ENCODE measurements at regions not wholly inside any gene's neighbourhood (a gene's known extent, or its start where the extent isn't known, plus 50 kb on each side); places are given as distances from the start of the nearest gene placed in this dataset.

DNA sequence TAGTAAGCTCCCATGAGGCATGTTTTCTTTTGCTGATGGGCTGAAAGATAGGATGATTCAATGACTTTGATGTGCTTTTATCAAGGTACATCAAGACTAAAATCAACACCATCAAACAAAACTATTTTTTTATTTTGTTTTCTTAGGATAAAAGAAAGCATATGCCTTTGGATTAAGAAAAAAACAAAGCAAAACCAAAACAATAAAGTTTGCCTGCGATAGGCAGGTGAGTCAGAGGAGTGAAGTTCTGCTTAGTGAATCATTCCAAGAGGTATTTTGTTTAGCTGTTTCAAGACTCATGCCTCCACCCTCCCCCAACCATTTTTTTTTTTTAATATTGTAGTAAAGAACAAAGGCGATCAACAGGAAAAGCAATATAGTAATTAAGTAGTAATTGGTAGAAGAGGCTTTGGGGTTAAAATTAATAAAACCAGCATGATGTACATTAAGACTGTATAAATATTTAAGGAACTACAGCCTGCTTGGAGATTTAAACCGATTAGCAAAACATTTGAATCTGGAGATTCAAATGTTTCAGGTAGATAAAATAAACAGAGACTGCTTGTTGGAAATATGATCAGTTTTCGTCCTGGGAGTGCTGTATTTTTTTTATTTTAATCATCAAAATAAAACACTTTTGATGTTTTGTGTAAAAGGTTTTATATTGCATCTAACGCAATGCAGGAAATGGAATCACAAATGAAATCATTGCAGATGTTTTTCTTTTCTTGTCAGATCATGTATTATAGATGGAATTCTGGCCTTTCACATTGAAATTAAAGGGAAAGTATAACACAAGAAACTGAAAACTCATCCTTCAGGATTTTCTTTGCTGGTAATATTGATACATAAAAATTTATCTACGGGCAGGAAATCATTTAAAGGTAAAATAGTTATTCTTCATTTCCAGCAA, 482.3 kb upstream of the MANEA start:
- no peak for DNase-seq (ENCODE audit: extremely low read depth in 1 of 4, low spot score in 3 of 4)
- H3K4me3 ChIP-seq, result no peak overlapping the region

More for the DNA sequence above, 482.3 kb upstream of the MANEA start:
- no peak overlapping the region for H3K27ac ChIP-seq (ENCODE audit: extremely low read depth, low read depth, low read length)
- H4K20me1 ChIP-seq (replicated peaks; ENCODE audit: control insufficient read depth, insufficient read depth, low read length), result no peaks in the 10 kb centered on the region
- H3K36me3 ChIP-seq (ENCODE audit: control insufficient read depth, insufficient read depth, low read length), result no peaks in the 10 kb centered on the region
- in situ Hi-C loops (cut with MboI) (no loop called here), intact Hi-C loops (cut with micrococcal nuclease) (no loop called here)
- WGBS (ENCODE audit: insufficient coverage, low coverage, missing lambda C conversion rate), result under 1% methylated on average over 6 of the region's 6 CpGs
- TF ChIP-seq ARID2 (IDR thresholded peaks at IDR 0.05) (no peak), STAT5A (IDR thresholded peaks at IDR 0.05; ENCODE audit: borderline replicate concordance, low read length) (no peak), ZFPM2 (CRISPR knock-in tag; IDR thresholded peaks at IDR 0.05) (no peak), SAFB (IDR thresholded peaks at IDR 0.05; ENCODE audit: borderline replicate concordance, low read depth, low read length) (no peak), NCOA1 (IDR thresholded peaks at IDR 0.05; ENCODE audit: low read depth) (no peak), ZNF444 (CRISPR knock-in tag; IDR thresholded peaks at IDR 0.05) (no peak), ZNF561 (CRISPR knock-in tag; conservative IDR thresholded peaks at IDR 0.05) (no peak), COPS2 (conservative IDR thresholded peaks at IDR 0.05) (no peak), ZNF140 (CRISPR knock-in tag; IDR thresholded peaks at IDR 0.05) (no peak), RFX7 (CRISPR knock-in tag; IDR thresholded peaks at IDR 0.05) (no peak)
- TF ChIP-seq, protein P1, sequence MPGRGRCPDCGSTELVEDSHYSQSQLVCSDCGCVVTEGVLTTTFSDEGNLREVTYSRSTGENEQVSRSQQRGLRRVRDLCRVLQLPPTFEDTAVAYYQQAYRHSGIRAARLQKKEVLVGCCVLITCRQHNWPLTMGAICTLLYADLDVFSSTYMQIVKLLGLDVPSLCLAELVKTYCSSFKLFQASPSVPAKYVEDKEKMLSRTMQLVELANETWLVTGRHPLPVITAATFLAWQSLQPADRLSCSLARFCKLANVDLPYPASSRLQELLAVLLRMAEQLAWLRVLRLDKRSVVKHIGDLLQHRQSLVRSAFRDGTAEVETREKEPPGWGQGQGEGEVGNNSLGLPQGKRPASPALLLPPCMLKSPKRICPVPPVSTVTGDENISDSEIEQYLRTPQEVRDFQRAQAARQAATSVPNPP (IDR thresholded peaks at IDR 0.05; ENCODE audit: borderline replicate concordance, insufficient read depth, insufficient read length), result no peak
- TF ChIP-seq, protein P2, sequence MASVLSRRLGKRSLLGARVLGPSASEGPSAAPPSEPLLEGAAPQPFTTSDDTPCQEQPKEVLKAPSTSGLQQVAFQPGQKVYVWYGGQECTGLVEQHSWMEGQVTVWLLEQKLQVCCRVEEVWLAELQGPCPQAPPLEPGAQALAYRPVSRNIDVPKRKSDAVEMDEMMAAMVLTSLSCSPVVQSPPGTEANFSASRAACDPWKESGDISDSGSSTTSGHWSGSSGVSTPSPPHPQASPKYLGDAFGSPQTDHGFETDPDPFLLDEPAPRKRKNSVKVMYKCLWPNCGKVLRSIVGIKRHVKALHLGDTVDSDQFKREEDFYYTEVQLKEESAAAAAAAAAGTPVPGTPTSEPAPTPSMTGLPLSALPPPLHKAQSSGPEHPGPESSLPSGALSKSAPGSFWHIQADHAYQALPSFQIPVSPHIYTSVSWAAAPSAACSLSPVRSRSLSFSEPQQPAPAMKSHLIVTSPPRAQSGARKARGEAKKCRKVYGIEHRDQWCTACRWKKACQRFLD (CRISPR knock-in tag; IDR thresholded peaks at IDR 0.05), result no peak
- TF ChIP-seq, protein P3, sequence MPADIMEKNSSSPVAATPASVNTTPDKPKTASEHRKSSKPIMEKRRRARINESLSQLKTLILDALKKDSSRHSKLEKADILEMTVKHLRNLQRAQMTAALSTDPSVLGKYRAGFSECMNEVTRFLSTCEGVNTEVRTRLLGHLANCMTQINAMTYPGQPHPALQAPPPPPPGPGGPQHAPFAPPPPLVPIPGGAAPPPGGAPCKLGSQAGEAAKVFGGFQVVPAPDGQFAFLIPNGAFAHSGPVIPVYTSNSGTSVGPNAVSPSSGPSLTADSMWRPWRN (IDR thresholded peaks at IDR 0.05; ENCODE audit: low read depth), result no peak
- H3K9me3 ChIP-seq (replicated peaks; ENCODE audit: control insufficient read depth, insufficient read depth, low read depth, low read length), result no peaks in the 10 kb centered on the region
- H3K4me1 ChIP-seq (replicated peaks in 1 of 2; ENCODE audit: control insufficient read depth in 2 of 2, insufficient read depth in 2 of 2, low read length in 2 of 2), result no peaks in the 10 kb centered on the region
- H3K4me2 ChIP-seq (ENCODE audit: insufficient read depth, low read length), result no peak overlapping the region
- no peak overlapping the region for H2AFZ ChIP-seq (ENCODE audit: low read depth, low read length)
- BruUV-seq (replicated peaks), result no TSS peak
- H3K27me3 ChIP-seq (ENCODE audit: control insufficient read depth in 2 of 2, insufficient read depth in 2 of 2, low read length in 2 of 2), result no peaks in the 10 kb centered on the region
- H3K9ac ChIP-seq (ENCODE audit: insufficient read depth in 1 of 2, low read depth in 2 of 2, low read length in 2 of 2), result no peak overlapping the region
- H3K9me1 ChIP-seq (ENCODE audit: control insufficient read depth, insufficient read depth, low read length), result no peaks in the 10 kb centered on the region
- no peak for FAIRE-seq
- H3K79me2 ChIP-seq (ENCODE audit: control insufficient read depth, insufficient read depth, low read length), result no peaks in the 10 kb centered on the region
- ChIA-PET CTCF (ENCODE audit: low intra/inter-chr PET ratio) (no interaction called here), POLR2A (no interaction called here)
- ATAC-seq, result no peak
